ENCODE measurements at regions not wholly inside any gene's neighbourhood (a gene's known extent, or its start where the extent isn't known, plus 50 kb on each side); places are given as distances from the start of the nearest gene placed in this dataset.

DNA sequence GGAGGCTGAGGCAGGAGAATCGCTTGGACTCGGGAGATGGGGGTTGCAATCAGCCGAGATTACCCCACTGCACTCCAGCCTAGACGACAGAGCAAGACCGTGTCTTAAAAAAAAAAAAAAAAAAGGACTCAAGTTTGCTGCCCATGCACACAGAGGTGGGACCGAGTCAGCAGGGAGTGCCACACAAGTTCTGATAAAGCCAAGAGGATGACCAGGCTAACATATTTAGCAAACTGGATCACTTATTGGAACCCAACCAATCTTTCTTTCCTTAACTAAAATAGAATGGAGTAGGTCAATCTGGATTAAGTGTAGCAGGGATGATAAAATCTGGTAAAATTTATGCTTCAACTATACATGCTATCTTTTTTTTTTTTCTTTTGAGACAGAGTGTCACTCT is 190.4 kb upstream of the FOXN3 start:
- DNase-seq (ENCODE audit: low read depth in 3 of 3): no peak

GRCh38 chr14:89603938-89604480 is 187.0 kb upstream of the FOXN3 start:
- DNase-seq (ENCODE audit: low read depth in 3 of 3): no peak

DNA sequence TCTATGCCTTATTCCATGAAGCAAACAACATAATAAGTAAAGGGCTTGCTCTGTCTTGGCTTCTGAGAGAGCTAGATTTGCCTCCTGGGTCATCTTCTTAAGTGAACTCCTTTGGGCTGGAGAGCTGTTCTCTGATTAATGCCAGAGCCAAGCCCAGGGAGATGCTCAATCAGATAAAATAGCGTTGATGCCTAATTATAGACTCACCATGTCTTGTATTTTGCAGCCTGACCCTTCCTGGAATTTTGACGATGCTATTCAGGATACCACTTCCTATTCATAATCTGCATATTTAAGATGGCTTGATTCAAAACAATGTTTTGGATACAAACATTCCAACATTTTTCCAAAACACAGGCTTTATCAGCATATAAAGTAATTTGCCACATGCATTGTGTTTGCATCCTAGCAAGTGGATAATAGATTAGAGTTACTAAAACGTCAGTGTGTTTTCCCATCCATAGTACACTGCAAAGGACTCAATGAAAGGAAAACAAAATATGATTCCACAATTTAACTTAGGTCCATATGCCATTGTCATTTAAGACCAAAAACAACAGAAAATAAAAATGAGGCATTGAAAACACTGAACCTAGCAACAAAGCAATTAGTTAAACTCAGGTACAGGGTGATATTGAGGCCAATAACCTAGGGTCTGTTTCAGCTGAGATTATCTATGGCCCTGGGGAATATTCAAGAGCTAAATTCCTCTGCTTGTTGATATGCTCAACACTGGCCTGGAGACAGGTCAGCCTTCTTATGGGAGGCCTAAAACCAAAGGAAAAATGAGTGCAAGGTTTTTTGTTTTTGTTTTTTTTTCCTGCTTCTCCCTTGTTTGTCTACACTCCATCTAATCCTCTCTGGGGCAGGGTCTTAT is 184.2 kb upstream of the FOXN3 start:
- DNase-seq (ENCODE audit: low read depth in 3 of 3): no peak

DNA sequence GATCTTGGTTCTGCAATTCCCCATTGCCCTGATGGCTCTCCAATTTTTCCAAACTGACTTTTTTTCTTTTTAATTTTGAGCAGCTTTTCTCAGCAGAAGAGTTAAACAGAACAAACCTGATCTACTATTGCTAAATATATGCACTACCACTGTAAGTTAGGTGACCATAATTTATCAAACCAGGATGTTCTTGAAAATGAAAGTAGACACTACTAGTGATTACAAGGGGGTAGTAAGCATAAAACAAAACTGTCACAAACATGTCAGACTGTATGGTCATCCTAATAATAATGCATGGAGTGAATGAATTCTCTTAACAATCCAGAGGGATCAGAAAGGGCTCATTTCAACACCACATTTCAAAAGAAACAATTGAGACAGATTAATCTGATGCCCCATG is 183.0 kb upstream of the FOXN3 start:
- no peak for DNase-seq (ENCODE audit: low read depth in 3 of 3)

DNA sequence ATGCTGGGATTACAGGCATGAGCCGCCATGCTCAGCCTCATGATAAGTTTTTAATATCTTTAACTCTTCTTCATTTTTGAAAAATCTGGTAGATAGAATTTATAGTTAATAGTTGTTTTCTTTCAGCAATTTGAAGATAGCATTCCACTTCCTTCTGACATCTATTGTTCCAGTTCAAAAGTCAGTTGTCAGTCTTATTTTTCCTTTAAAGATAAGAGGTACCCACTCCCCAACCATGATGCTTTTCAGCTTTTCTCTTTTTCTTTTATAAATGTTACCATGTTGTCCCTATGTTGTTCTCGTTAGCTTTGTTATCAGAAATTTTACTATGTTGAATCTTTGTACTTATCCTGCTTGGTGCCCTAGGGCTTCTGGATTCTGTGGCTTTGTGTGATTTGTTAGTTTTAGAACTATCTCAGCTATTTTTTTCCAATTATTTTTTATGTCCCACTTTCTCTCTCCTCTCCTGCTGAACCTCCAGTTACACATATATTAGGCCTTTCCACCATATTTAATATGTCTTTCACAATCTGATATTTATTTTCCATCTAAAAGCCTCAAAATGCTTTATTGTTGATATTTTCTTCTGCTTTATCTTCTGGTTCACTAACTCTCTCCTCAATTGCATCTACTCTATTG is 181.6 kb upstream of the FOXN3 start:
- no peak for DNase-seq (ENCODE audit: low read depth in 3 of 3)

DNA sequence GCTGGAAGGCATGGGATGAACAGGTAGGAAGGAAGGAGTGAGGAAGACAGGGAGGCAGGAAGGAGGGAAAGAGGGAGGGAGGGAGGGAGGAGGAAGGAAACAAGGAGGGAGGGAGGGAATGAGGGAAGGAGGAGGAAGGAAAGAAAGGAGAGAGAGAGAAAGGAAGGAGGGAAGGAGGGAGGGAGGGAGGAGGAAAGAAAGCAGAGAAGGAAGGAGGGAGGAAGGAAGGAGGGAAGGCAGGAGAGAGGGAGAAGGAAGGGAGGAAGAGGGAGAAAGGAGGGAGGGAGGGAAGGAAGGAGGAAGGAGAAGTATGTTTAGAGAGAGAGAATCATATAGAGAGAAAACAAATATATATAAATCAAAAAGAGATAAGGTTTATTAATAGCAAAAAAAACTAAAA is 175.9 kb upstream of the FOXN3 start:
- DNase-seq (ENCODE audit: low read depth in 3 of 3): no peak

DNA sequence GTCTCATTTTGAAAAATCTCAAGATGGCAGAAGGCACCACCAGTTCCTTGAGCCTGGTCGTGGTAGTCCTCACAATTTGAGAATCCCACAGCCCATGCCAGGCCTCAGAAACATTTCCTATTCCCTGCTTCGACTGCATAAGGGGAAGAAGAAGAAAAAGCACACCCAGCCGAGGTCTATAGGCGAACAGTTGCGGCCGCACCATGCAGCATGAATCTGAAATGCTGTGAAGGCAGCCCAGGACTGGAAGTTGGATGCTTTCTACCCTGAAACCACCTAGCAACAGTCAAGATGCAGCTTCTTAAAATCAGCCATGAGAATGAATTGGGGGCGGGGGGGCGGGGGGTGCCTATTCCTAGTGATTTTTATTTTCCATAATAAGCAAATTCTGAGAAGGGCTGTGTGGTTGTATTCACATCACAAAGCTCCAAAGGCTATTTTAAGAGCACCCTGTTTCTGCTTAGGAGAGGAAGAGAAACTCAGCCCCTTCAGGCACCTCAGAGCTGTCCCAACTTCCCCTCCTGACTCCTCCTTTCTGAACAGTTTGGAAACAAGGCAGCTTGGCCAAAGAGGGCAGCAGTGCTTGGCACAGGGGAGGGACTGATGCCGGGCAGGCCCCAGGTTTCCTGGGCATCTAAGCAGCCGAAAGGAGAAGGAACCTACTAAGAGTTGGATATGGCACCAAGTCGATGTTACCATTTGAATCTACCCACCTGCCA is 172.5 kb upstream of the FOXN3 start:
- no peak for DNase-seq (ENCODE audit: low read depth in 3 of 3)

DNA sequence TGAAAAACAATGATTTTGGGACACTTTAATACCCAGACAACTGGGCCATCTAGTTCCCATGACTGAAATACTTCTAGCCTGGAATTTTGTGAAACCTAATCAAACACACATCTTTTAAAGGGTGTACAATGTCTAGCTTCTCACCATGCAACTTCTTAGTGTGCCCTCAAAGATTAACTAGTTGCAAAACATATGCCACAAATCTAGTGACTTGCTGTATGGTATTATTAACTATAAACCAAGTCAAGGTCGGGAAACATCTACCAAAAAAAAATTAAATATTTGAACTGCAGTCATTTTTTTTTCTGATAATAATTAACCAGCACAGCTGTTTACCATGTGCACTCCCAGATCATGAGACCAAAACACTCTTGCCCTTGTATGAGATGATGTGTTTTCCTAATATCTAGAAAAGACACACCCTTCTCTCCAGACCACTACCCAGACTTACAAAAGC is 171.8 kb upstream of the FOXN3 start:
- DNase-seq (ENCODE audit: low read depth in 3 of 3): no peak

DNA sequence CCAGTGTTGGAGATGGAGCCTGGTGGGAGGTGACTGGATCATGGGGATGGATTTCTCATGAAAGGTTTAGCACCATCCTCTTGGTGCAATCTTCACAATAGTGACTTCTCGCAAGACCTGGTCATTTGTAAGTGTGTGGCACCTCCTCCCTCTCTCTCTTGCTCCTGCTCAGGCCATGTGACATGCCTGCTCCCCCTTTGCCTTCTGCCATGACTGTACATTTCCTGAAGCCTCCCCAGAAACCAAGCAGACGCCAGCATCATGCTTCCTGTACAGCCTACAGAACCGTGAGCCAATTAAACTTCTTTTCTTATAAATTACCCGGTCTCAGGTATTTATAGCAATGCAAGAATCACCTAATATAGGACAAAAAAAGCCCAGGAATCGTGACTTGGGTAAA is 171.0 kb upstream of the FOXN3 start:
- DNase-seq (ENCODE audit: low read depth in 3 of 3): no peak

- no peak for DNase-seq (ENCODE audit: low read depth in 3 of 3)
Measured at GRCh38 chr14:89587136-89587420, 170.0 kb upstream of the FOXN3 start.

- DNase-seq (ENCODE audit: low read depth in 3 of 3): no peak
Measured at GRCh38 chr14:89586258-89587135, 169.5 kb upstream of the FOXN3 start.

GRCh38 chr14:89578156-89578555 is 161.1 kb upstream of the FOXN3 start:
- DNase-seq (ENCODE audit: low read depth in 3 of 3): no peak

- no peak for DNase-seq (ENCODE audit: low read depth in 3 of 3)
Measured at GRCh38 chr14:89576960-89577359, 159.9 kb upstream of the FOXN3 start.

DNA sequence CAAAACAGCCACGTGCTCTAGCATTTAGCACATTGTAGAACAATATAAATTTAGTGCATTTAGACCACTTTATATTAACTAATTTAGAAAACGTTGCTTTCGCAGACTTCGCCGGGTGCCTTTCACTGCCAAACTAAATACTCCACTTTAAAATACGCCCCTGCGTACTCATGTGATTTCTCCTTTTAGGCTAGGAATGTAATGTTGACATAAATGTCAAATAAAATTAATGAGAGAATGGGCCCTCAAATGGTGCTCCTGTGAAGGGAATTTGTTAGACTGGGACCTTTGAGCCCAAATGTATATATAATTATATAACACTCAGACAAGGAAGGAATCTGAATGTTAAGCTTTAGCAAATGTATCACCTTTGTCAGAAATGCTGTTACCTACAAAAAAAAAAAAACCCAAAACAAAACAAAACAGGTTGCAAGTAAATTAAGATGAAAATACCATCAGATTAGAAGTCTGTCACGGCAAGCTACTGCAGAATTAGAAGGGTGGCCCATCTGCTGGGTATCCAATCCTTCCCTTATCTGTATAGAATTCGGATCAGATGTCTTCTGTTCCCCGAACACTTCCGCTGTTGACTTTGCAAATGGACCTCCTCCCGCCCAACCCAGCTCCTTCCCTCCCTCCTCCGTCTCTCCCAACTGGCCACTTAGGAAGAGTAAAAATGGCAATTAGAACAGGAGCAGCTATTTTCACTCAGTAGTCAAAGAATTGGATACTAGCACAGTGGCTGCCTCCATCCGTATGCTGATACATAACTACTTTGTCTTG is 159.3 kb upstream of the FOXN3 start:
- no peak for DNase-seq (ENCODE audit: low read depth in 3 of 3)

DNA sequence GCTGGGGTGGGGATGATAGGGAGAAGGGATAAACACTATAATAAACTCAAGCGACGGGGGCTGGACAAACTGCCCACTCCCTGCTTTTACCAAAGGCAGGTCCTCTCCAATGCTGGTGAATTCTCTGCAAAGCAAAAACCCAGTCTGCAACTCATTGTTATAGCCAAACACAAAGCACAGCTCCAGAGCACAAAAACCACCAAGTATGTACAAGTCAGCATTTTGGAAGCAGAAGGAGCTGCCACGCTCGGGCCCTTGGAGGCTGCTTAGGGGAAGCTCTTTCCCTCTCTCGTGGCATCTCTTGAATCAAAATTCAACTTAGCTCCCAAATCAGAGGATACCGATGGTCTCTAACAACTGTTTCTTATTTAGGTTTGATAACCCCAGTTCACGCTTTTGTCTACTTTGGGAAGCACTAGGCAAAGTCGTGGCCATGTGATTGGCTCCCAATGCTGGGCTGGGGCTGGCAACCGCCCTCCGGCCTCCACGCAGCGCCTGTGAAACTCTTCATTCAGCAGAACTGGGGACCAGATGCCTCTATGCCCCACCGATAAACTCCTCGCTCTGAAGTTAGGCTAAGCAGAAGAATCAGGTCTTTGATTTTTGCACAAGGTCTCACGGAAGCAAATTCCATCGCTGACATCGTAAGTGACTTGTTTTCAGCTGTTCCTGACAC is 158.5 kb upstream of the FOXN3 start:
- DNase-seq (ENCODE audit: low read depth in 3 of 3): no peak

GRCh38 chr14:89574420-89574819 is 157.4 kb upstream of the FOXN3 start:
- DNase-seq (ENCODE audit: low read depth in 3 of 3): no peak

- DNase-seq (ENCODE audit: low read depth in 3 of 3): no peak
Measured at GRCh38 chr14:89573399-89573657, 156.3 kb upstream of the FOXN3 start.

GRCh38 chr14:89572596-89573398 is 155.8 kb upstream of the FOXN3 start:
- DNase-seq (ENCODE audit: low read depth in 3 of 3): no peak

DNA sequence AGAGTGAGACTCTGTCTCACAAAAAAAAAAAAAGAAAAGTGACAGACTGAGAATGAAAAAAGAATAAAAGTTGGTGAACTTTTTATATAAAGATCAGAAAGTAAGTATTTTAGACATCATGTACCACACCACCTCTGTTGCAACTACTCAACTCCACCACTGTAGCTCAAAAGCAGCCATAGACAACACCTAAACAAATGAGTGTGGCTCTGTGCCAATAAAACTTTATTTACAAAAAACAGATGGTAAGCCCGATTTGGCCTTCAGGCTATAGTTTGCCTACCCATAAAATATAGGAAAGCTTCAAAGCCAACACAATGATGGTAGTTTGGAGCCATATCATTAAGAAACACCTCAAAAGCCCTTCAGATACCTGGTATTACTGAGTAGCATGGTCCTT is 154.5 kb upstream of the FOXN3 start:
- DNase-seq (ENCODE audit: low read depth in 3 of 3): no peak
